ENCODE measurements at regions not wholly inside any gene's neighbourhood (a gene's known extent, or its start where the extent isn't known, plus 50 kb on each side); places are given as distances from the start of the nearest gene placed in this dataset.

GRCh38 chr6:22964334-22964733 lies 395.0 kb downstream of the HDGFL1 start:
- TF ChIP-seq POLR2A (IDR thresholded peaks at IDR 0.05) (no peak), CTCF (IDR thresholded peaks at IDR 0.05) (no peak)
